OCI-LY7 (cell line): ENCODE measurements at regions not wholly inside any gene's neighbourhood (a gene's known extent, or its start where the extent isn't known, plus 50 kb on each side); places are given as distances from the start of the nearest gene placed in this dataset.

Experiments used
- BruUV-seq: library from RNA; stranded (reverse); fragments of 400-500 nt; replicated peaks from 2 replicates; lab custom pipeline; 2021; lab: Mats Ljungman, UMichigan
- CTCF ChIA-PET: fragments of 300-600 bp; sonication (Branson Sonifier 250); formaldehyde crosslinking; loops from one replicate; lab custom pipeline; 2022; ENCODE audit warnings: antibody characterized with exemption; ENCODE audit not compliant: unreplicated experiment; lab: Charles Lee
- POLR2A ChIA-PET: fragments of 300-600 bp; sonication (Branson Sonifier 250); formaldehyde crosslinking; loops from one replicate; lab custom pipeline; 2022; ENCODE audit warnings: antibody characterized with exemption; lab: Charles Lee
- DNase-seq: peaks from one replicate; pipeline ENCODE4 v3.0.0-alpha.2; 2015; ENCODE audit warnings: low spot score
- H2AFZ ChIP-seq: fragments of 200-600 bp; sonication (generic), shearing (Covaris generic); 2 replicates; pipeline ENCODE4 v1.6.1; 2014; ENCODE audit warnings: mild to moderate bottlenecking, antibody characterized with exemption, low read length, moderate library complexity
- H3K27ac ChIP-seq: fragments of 200-600 bp; sonication (generic); 2 replicates; pipeline ENCODE4 v1.5.1; 2014; ENCODE audit warnings: mixed run types, low read depth, mild to moderate bottlenecking, moderate library complexity, low read length, inconsistent platforms; ENCODE audit not compliant: poor library complexity, severe bottlenecking
- H3K36me3 ChIP-seq: fragments of 200-600 bp; sonication (generic); 2 replicates; pipeline ENCODE4 v1.6.1; 2014; ENCODE audit warnings: mild to moderate bottlenecking, antibody characterized with exemption, low read length, moderate library complexity, mixed read lengths; ENCODE audit not compliant: insufficient read depth
- H3K4me1 ChIP-seq: fragments of 200-600 bp; sonication (generic); 2 replicates; pipeline ENCODE4 v1.5.1; 2014; ENCODE audit warnings: mild to moderate bottlenecking, low read length; ENCODE audit not compliant: insufficient read depth, poor library complexity, severe bottlenecking
- H3K4me2 ChIP-seq: fragments of 200-600 bp; sonication (generic); 2 replicates; pipeline ENCODE4 v1.6.1; 2014; ENCODE audit warnings: mild to moderate bottlenecking, low read length
- H3K4me3 ChIP-seq: fragments of 200-600 bp; sonication (generic); 2 replicates; pipeline ENCODE4 v1.5.1; 2014; ENCODE audit warnings: mild to moderate bottlenecking, low read depth, low read length; ENCODE audit not compliant: poor library complexity, severe bottlenecking
- H3K79me2 ChIP-seq: fragments of 200-600 bp; sonication (generic); 2 replicates; pipeline ENCODE4 v1.6.1; 2016; ENCODE audit warnings: low read depth, mild to moderate bottlenecking, low read length, moderate library complexity, mixed read lengths; ENCODE audit not compliant: insufficient read depth
- H3K9me2 ChIP-seq: fragments of 200-600 bp; sonication (generic); 2 replicates; pipeline ENCODE4 v1.6.1; 2016; ENCODE audit warnings: mild to moderate bottlenecking, low read length, mixed read lengths; ENCODE audit not compliant: insufficient read depth
- H3K9me3 ChIP-seq: fragments of 200-600 bp; sonication (generic); 2 replicates; pipeline ENCODE4 v1.6.1; 2014; ENCODE audit warnings: mild to moderate bottlenecking, mixed run types, low read length, mixed read lengths
- H4K20me1 ChIP-seq: fragments of 200-600 bp; sonication (generic); 2 replicates; pipeline ENCODE4 v1.6.1; 2014; ENCODE audit warnings: mild to moderate bottlenecking, antibody characterized with exemption, low read length, moderate library complexity, mixed read lengths; ENCODE audit not compliant: insufficient read depth
- CTCF ChIP-seq: fragments of 200-600 bp; sonication (generic); conservative IDR thresholded peaks from 2 replicates; pipeline ENCODE4 v1.5.1; 2014; ENCODE audit warnings: mild to moderate bottlenecking, antibody characterized with exemption, low read length, moderate library complexity, mixed read lengths
- EZH2phosphoT487 ChIP-seq: fragments of 200-600 bp; sonication (generic); IDR thresholded peaks from 2 replicates; pipeline ENCODE4 v1.6.1; 2018; ENCODE audit warnings: low read depth, borderline replicate concordance, mild to moderate bottlenecking, mixed run types, antibody characterized with exemption, low read length, moderate library complexity, mixed read lengths
- intact Hi-C: fragments of 100-400 bp; cut with micrococcal nuclease; formaldehyde crosslinking; loops from one replicate; pipeline ENCODE4 v1.10.0; 2022; ENCODE audit not compliant: unreplicated experiment

- intact Hi-C loops = no loop called here
- BruUV-seq = no TSS peak
- TF ChIP-seq EZH2phosphoT487 (no peak), CTCF (no peak)
- H3K9me3 ChIP-seq = no peaks in the 10 kb centered on the region
- no peak overlapping the region for H3K27ac ChIP-seq
- H3K36me3 ChIP-seq = no peaks in the 10 kb centered on the region
- no peak overlapping the region for H3K4me3 ChIP-seq
- no peak for DNase-seq
- no peaks in the 10 kb centered on the region for H3K4me1 ChIP-seq
- POLR2A ChIA-PET = no interaction called here
- CTCF ChIA-PET = no interaction called here
- H3K79me2 ChIP-seq = no peaks in the 10 kb centered on the region
- no peak overlapping the region for H2AFZ ChIP-seq
- H4K20me1 ChIP-seq = no peaks in the 10 kb centered on the region
- no peaks in the 10 kb centered on the region for H3K9me2 ChIP-seq
- no peak overlapping the region for H3K4me2 ChIP-seq
Observed at GRCh38 chr12:116434155-116435011, 124.8 kb upstream of the MAP1LC3B2 start.

- H3K4me2 ChIP-seq = no peak overlapping the region
- no TSS peak for BruUV-seq
- H3K27ac ChIP-seq = no peak overlapping the region
- intact Hi-C loops = no loop called here
- H3K9me3 ChIP-seq = no peaks in the 10 kb centered on the region
- H4K20me1 ChIP-seq = no peaks in the 10 kb centered on the region
- TF ChIP-seq CTCF (no peak), EZH2phosphoT487 (no peak)
- CTCF ChIA-PET = no interaction called here
- POLR2A ChIA-PET = no interaction called here
- DNase-seq = no peak
- H2AFZ ChIP-seq = no peak overlapping the region
- H3K9me2 ChIP-seq = no peaks in the 10 kb centered on the region
- no peak overlapping the region for H3K4me3 ChIP-seq
- no peaks in the 10 kb centered on the region for H3K36me3 ChIP-seq
- H3K4me1 ChIP-seq = no peaks in the 10 kb centered on the region
- H3K79me2 ChIP-seq = no peaks in the 10 kb centered on the region
Observed at GRCh38 chr12:116435984-116436383, 123.2 kb upstream of the MAP1LC3B2 start.

- Histone ChIP-seq H3K4me1 (no peaks in the 10 kb centered on the region), H3K4me3 (no peak overlapping the region), H3K9me3 (no peaks in the 10 kb centered on the region), H2AFZ (no peak overlapping the region), H3K9me2 (no peaks in the 10 kb centered on the region), H3K79me2 (no peaks in the 10 kb centered on the region), H3K4me2 (no peak overlapping the region), H3K36me3 (no peaks in the 10 kb centered on the region), H3K27ac (no peak overlapping the region), H4K20me1 (no peaks in the 10 kb centered on the region)
- BruUV-seq = no TSS peak
- no peak for DNase-seq
- ChIA-PET POLR2A (no interaction called here), CTCF (no interaction called here)
- intact Hi-C loops = no loop called here
- TF ChIP-seq EZH2phosphoT487 (no peak), CTCF (no peak)
Observed at GRCh38 chr12:116436561-116437249, 122.5 kb upstream of the MAP1LC3B2 start.
